Fibroblast of the aortic adventitia (primary cell): ENCODE measurements at regions not wholly inside any gene's neighbourhood (a gene's known extent, or its start where the extent isn't known, plus 50 kb on each side); places are given as distances from the start of the nearest gene placed in this dataset.

Experiments used
- DNase-seq: peaks from one replicate; pipeline ENCODE4 v3.0.0-alpha.2; 2010; ENCODE audit warnings: low read depth
- H3K4me3 ChIP-seq: 2 replicates; pipeline ENCODE4 v1.5.1; 2011; ENCODE audit warnings: low read depth, mild to moderate bottlenecking, control low read depth, low read length, moderate library complexity
- CTCF ChIP-seq: IDR thresholded peaks from 2 replicates; pipeline ENCODE4 v1.5.1; 2011; ENCODE audit warnings: mild to moderate bottlenecking, low read length, control low read depth, inconsistent platforms; ENCODE audit not compliant: insufficient read depth

GRCh38 chr7:46233585-46234329 lies 312.7 kb upstream of the IGFBP3 start:
- no peak for TF ChIP-seq CTCF
- no peak overlapping the region for H3K4me3 ChIP-seq
- DNase-seq, result peak; percentile 54

GRCh38 chr7:46230990-46231305 lies 309.9 kb upstream of the IGFBP3 start:
- DNase-seq, result peak; percentile 55
- TF ChIP-seq CTCF, result no peak
- H3K4me3 ChIP-seq, result no peak overlapping the region

- TF ChIP-seq CTCF, result no peak
- no peak for DNase-seq
- H3K4me3 ChIP-seq, result no peak overlapping the region
Measured at GRCh38 chr7:46230298-46230989, 309.4 kb upstream of the IGFBP3 start.

GRCh38 chr7:46229409-46229808 lies 308.3 kb upstream of the IGFBP3 start:
- DNase-seq, result peak; percentile 82
- H3K4me3 ChIP-seq, result no peak overlapping the region
- TF ChIP-seq CTCF, result no peak

GRCh38 chr7:46226860-46227259 lies 305.8 kb upstream of the IGFBP3 start:
- TF ChIP-seq CTCF, result no peak
- DNase-seq, result no peak
- no peak overlapping the region for H3K4me3 ChIP-seq

GRCh38 chr7:46224363-46224762 lies 303.3 kb upstream of the IGFBP3 start:
- no peak overlapping the region for H3K4me3 ChIP-seq
- no peak for TF ChIP-seq CTCF
- DNase-seq, result no peak
